ENCODE measurements at regions not wholly inside any gene's neighbourhood (a gene's known extent, or its start where the extent isn't known, plus 50 kb on each side); places are given as distances from the start of the nearest gene placed in this dataset.
"Not testable (repeated sequence)": the region's sequence is repeated elsewhere in the genome, so short reads cannot be mapped to it uniquely, and the experiment has no call there.

DNA sequence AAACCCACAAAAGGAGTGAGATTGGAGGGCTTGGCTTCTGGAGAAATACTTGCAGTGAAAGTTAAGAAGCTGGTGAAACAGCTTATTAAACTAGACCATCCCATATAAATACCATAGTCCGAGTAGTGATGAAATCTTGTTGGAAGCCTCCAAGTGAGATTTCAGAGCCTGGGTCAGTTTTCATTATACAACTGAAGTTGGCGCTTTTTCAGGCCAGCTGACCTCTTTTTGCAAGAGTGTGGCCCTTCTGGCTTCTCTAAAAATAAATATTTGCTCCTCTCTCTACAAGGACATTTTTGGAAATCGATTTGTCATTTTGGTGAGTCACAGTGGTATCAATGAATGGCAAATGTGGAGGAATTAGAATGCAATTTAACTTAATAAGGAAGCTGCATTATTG is 51.2 kb upstream of the THRB start:
- no peak for DNase-seq (ENCODE audit: low read depth in 2 of 2)

DNA sequence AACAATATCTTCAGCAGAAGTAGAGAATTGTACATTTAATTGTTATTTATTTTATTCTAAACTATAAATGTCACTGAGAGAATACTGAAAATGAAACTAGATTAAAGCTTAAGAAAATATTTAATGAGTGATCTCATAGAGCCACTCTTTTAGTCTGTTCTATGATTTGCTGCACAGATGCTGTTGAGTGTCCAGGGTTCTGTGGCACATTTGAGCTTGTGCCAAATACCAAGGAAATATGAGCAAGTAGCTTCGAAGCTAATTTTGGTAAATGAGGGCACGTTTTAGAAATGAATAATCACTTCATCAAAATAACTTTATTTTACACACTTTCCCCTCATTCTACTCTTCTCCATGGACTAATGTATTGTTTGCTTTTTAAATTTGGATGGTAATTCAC is 53.6 kb upstream of the THRB start:
- peak in 1 of 2 experiments; percentile 10 for DNase-seq (ENCODE audit: low read depth in 2 of 2)

DNA sequence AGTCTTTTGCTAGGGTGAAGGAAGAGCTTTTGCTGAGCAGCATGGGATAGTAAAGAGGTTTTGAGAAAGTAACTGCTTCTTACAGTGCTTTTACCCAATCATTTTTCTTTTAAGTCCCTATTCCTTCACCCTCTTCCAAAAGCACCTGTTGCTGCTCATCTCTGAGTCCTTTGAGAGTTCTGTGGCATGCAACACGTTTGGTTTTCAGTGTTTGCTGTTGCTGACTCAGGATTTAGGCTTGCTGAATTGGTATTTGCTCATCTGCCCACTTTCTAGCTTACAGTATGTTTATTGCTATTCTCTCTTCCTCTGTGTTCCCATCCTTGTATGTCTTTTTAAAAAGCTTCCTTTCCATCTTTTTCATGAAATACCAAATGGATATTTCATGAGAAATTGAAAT is 55.9 kb upstream of the THRB start:
- DNase-seq (ENCODE audit: low read depth in 2 of 2): peak in 1 of 2 experiments; percentile 2

DNA sequence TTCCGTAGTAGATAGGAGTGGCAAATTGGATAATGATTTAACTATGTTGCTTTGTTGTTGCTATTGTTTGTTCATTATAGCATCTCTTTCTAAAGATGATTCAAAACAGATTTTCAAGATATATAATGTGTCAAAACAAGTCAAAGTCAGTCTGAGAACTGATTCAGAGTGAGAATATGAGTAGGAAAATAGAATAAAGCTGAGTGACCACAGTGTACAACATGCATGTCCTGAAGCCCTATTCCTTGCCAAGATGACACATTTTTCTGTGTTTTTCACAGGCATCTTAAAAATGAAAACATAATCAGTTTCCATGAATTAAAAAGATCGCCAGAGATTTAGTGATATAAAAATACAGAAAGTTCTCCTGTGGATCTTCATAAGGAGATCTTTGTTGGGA is 57.0 kb upstream of the THRB start:
- no peak for DNase-seq (ENCODE audit: low read depth in 2 of 2)

DNA sequence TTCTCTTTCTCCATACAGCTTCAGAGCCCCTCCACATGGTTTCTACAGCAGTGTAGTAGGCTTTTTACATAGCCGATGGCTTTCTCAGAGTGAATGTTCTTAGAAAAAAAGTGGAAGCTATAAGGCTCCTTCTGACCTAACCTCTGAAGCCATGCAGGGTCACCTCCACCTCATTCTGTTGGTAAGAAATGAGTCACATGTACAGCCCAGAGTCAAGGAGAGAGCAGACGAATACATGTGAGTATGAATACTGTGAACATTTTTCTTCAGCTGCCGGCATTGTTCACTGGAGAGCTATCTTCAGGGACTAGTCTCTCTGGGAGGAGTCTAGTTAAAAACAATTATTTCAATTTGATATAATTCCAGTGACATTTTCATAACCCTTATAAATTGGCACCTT is 68.2 kb upstream of the THRB start:
- DNase-seq (ENCODE audit: low read depth in 2 of 2): no peak

DNA sequence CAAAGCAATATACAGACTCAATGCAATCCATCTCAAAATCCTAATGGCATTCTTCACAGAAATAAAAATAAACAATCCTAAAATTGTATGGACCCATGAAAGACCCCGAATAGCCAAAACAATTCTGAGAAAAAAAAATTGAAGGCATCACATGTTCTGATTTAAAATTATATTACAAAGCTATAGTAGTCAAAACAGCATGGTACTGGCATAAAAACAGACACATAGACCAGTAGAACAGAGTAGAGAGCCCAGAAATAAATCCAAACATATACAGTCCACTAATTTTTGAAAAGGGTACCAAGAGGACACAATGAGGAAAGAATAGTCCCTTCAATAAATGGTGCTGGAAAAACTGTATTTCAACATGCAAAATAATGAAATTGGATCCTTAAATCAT is 70.4 kb upstream of the THRB start:
- DNase-seq (ENCODE audit: low read depth in 2 of 2): no peak

DNA sequence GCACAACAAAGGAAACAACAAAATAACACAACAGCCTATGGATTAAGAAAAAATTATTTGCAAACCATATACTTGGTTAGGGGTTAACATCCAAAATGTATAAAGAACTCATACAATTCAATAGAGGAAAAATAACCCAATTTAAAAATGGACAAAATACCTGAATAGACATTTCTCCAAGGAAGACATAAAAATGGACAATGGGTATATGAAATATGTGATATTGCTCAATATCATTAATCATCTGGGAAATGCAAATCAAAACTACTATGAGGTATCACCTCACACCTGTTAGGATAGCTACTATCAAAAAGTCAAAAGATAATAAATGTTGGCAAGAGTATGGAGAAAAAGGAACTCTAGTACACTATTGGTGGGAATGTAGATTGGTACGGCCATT is 71.0 kb upstream of the THRB start:
- no peak for DNase-seq (ENCODE audit: low read depth in 2 of 2)

DNA sequence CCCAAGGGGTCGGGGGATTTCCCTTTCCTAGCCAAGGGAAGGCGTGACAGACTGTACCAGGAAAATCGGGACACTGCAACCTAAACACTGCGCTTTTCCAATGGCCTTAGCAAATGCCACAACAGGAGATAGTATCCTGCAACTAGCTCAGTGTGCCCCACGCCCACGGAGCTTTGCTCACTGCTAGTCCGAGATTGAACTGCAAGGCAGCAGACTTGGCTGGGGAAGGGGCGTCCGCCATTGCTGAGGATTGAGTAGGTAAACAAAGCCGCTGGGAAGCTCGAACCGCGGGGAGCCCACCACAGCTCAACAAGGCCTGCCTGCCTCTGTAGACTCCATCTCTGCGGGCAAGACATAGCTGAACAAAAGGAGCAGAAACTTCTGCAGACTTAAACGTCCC is 72.3 kb upstream of the THRB start:
- no peak for DNase-seq (ENCODE audit: low read depth in 2 of 2)

DNA sequence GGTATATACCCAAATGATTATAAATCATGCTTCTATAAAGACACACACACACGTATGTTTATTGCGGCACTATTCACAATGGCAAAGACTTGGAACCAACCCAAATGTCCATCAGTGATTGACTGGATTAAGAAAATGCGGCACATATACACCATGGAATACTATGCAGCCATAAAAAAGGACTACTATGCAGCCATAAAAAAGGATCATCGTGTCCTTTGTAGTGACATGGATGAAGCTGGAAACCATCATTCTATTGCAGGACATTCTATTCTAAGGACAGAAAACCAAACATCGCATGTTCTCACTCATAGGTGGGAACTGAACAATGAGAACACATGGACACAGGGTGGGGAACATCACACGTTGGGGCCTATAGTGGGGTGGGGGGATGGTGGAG is 77.8 kb upstream of the THRB start:
- DNase-seq (ENCODE audit: low read depth in 2 of 2): not testable (repeated sequence)

DNA sequence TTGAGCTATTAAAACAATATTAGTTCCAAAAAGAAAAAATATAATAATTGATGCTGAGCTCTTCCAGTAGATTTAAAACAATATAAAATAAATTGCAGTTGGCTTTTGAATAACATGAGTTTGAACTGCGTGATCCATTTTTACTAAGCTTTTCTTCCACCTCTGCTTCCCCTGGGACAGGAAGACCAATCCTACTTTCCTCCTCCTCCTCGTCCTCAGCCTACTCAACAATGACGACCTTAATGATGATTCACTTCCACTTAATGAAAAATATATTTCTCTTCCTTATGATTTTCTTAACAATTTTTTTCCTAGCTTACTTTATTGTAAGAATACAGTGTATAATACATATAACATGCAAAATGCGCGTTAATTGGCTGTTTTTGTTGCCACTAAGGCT is 78.9 kb upstream of the THRB start:
- no peak for DNase-seq (ENCODE audit: low read depth in 2 of 2)

DNA sequence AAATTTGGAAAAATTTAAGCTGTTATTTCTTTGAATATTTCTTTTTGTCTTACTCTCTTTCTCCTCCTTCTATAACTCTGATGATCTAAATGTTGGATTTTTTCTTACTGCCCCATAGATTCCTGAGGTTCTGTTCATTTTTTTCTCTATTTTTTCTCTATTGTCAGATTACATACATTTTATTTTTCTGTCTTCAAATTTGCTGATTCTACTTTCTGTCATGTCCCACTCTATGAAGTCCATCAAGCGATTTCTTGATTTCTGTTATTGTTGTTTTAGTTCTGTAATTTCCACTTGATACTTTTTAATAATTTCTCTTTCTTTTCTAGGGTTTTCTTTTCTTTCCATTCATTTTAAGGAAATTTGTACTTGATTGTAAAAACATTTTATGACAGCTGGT is 83.7 kb upstream of the THRB start:
- DNase-seq (ENCODE audit: low read depth in 2 of 2): no peak

DNA sequence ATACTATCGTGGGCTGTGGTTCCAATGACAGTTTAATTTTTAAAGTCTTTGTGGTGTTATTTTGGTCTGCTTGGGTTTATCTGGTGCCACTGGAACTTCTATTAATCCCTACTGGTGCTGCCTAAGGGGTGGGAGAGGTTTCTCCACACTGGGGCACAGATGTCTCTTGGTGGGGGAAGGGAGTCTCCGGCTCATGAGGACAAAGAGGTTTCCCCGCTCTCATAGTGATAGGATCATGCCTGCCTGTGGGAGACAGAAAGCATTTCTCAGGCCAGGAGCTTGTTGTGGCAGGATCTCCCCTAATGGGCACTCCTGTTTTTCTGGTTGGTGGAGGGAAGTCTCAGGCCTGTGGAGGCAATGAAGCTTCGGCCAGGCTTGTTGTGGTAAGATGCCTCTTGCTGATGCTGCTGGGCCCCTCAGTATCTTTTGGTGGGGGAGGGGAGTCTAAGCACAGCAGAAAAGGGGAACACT is 84.3 kb upstream of the THRB start:
- DNase-seq (ENCODE audit: low read depth in 2 of 2): no peak

DNA sequence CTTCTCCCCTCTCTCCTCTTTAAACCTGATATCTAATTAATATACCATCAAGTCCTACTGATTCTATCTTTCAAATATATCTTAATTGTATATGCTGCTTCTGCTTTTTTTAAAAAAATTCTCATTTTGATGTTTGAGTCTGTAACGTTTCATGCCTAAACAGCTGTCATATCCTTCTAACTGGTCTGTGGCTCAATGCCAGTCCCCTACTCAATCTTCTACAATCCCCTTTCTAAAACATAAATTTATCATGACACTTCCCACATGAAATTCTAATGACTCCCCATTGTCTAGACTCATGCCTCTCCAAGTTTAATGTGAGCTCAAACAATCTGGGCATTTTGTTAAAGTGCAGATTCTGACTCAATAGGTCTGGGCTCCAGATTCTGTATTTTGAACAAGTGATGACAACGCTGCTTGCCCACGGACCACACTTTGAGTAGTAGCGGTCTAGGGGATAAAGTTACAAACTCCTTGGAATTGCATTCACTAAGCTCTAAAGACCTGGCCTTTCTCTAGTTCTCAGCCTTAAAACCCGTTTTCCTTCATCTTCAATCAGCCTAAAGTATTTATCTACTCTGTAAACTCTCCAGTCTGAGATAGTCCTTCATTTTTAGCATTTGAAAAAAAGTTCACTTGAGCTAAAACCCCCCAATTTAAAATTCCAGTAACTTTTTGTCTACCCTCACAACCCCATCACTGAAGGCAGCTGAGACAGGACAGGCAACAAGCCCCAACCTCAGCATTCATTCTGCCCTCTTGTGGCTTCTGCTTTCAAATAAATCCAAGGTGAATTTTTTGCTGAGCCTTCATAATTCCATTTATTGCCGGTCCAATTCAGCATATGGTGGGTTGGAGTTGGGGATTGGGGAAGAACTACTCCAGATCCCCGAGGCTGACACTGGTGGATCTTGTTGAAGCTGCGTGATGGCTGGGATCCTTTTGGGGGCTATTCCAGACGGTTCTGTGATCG is 88.1 kb upstream of the THRB start:
- no peak for DNase-seq (ENCODE audit: low read depth in 2 of 2)

DNA sequence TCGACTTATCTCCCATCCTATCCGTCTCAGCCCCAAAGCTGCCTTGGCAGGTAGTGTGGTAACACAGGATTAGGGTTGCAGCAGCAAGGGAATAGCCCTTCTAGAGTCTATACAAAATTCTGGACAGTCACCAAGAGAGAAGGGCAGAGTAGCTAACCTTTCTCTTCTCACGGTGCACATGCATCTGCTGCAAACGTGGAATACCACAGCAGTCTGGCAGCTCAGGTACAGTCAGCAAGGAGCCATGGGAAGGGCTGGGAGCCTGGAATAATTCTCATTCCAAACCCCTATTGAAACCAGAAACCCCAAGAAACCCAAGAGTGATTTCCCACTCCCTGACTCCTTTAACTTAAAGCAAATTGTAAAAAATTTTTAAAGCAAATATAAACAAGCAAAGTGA is 92.3 kb upstream of the THRB start:
- no peak for DNase-seq (ENCODE audit: low read depth in 2 of 2)

DNA sequence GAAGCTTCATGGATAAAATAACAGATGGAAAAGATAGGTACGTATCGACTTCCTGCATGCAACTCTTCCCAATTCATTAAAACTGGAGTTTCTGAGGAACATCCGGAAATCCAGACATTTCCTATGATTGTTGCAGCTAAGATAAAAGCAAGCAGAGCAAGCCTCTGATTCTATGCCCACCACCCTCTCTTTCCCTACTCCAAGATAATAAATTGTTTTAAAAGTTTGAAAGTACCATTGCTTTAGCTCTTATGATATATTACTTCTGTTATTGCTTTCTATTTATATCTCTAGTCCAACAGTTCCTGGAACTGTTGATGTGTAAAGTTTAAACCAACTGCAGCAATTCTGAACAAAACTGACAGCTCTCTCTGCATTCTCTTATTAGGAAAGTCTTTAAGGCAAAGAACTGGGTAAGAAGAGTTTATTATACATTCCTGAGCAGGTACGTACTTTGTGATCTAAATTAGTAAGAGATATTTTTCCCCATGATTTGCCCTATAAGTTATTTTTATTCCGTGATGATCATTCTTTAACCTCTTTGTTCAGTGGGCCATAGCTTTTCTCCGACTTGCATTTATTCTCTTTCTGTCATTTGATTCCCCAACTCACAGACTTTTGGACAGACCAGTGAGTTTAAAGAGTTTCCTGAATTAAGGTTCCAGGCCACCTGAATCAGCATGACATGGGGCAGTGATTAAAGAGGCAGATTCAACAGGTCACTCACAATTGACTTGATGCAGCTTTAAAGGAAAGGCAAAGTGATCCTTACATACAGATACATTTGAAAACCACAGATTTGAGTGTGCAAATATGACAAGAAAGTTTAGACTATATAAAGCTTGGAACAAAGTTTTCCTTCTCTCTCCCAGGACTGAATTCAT is 94.2 kb upstream of the THRB start:
- no peak for DNase-seq (ENCODE audit: low read depth in 2 of 2)

DNA sequence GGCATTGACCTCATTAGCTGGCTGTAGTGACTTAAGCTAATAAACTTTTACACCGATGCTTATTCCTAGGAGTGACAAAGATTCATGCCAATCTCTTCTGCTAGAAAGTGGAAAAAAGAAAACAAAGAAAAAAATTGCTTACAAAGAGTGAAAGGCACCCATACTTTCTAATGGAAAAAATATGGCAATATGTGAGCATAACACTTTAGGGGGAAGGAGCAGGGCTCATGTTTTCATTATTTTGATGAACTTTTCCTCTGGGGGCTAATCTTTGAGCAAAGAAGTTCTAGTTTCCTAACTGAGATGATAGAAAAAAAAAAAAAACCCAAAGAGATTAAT is 94.8 kb upstream of the THRB start:
- no peak for DNase-seq (ENCODE audit: low read depth in 2 of 2)

DNA sequence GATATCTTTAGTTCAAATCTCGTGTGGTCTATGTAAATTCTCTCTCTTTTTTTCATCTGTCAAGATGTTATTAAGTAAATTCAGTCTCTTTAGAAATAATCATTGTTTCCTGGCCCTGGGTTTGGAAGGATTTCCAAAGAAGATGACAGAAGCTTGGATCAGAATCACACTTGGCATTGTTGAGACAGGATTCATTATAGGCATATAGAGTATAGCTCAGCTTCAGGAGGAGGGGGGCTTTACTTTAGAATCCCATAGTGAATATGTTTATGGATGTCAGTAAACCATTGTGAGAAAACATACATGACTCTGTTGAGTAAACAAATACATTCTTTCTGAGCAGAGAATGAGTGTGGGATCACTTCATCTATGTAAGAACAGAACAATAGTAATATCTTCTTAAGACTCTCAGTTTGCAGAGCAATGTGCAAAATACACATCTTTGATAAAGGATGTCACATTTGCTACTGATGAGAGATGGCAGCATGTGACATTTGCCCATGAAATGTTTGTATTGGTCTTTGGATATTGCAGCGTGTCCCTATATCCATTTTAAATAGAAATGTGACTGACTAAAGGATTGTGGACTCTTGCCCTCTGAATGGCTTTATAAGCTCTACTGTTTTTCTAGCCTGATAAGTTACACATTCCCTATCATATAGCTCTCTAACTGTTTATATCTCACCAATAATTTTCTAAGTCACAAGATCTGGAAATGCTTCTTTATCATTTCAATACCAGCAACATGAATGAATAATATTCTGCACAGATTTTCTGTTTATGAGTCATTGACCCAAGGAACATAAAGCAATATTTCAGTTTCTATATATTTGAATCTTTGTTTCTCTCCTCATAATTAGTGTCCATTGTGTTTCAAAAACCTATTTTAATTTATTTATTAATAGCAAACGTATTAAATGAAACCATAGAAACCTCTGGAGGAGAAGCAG is 95.6 kb upstream of the THRB start:
- DNase-seq (ENCODE audit: low read depth in 2 of 2): no peak

DNA sequence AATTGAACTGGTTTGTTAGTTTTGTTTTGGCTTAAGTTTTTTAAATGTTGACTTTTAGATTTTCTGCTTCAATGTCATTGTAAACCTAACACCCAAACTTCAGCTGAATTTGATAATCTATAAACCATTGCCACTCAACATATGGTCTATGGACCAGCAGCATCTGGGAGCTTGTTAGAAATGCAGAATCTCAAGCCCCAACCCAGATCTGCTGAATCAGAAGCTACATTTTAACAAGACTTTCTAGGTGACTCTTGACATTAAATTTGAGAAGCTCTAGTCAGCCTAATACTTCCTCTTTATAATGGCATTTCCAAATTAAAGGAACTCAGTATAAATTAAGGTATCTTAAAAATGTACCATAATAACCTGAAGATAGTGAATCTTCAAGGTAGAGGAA is 96.5 kb upstream of the THRB start:
- no peak for DNase-seq (ENCODE audit: low read depth in 2 of 2)

DNA sequence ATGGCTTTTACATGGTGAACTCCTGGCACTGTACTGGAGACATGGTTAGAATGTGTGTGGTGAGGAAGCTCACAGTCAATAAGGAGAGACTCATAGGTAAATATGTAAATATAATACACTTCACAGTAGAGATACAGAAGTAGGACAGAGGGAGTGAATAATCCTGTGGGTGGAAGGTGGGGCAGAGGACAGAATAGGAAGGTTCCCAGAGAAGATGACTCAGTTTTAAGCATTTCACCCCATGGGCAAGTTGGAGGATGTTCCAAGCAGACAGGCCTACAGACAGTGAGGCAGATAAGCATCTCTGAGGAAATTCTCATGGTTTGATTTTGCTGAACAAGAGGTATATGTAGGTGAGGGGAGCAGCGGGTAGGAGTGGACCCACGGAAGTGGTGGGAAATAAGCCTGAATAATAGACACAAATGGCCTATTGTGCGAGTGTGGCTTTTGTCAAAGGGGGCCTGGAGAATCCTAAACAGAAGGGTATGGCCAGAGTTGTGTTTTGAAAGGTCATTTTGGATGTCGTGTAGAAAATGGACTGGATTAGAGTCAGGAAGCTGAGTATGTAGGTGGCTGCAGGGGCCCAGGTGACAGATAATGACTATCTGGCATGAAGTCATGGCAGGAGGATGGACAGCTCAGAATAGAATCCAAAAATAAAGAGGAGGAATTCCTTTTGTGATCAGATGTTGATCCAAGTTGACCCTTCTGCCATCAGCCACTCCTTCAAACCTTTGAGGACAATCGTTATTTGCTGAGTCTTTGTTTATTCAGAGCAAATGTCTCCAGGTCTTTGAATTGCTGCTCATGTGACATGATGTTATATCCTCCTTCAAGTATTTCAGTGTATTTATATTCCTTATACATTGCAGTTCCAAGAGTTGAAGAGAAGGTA is 97.3 kb upstream of the THRB start:
- DNase-seq (ENCODE audit: low read depth in 2 of 2): no peak

DNA sequence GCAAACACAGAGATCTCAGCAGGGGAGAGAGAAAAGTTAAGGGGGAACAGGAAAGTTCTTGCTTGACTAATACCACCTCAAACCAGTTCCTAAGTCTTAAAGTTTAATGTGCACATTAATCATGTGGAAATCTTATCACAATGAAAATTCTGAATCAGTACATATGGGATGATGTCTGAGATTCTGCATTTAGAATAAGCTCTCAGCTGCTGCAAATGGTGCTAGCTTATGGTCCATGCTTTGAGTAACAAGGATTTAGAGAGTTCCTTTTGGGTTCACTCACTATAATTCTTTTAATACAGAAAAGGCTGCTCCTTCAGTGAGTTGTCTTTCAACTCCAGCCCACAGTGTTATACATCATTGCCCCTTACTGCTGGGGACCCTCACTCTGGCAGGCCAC is 99.5 kb upstream of the THRB start:
- no peak for DNase-seq (ENCODE audit: low read depth in 2 of 2)

DNA sequence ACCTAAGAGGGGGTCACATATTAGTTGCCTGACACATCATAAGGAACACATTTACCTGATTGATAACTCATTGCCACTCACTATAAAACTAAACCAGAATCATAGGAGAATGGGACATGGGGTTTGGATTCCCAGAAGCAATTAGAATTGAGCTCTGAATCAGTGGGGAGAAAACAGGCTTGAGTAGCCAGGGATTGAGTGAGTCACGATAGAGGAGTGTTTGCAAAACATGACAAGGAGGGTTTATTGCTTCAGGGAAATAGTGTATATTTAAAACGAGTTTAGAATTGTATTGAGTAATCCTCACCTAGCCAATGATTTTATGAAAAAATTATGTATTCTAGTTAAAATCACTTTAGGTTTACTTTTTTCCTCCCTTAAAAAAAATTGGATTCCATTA is 101.1 kb upstream of the THRB start:
- DNase-seq (ENCODE audit: low read depth in 2 of 2): no peak

Measured in fibroblast of skin of left quadriceps (primary cell).